H1 (cell line): ENCODE measurements at regions not wholly inside any gene's neighbourhood (a gene's known extent, or its start where the extent isn't known, plus 50 kb on each side); places are given as distances from the start of the nearest gene placed in this dataset.

Source experiments
- CTCF ChIA-PET: fragments of 300-600 bp; sonication (Branson Sonifier 250); formaldehyde crosslinking; loops from one replicate; lab custom pipeline; 2021; ENCODE audit not compliant: partially characterized antibody; lab: Charles Lee
- POLR2A ChIA-PET: fragments of 300-600 bp; sonication (Branson Sonifier 250); formaldehyde crosslinking; loops from one replicate; lab custom pipeline; 2021; ENCODE audit warnings: inconsistent platforms; ENCODE audit not compliant: partially characterized antibody; lab: Charles Lee
- DNase-seq, 2 experiments: peaks; one replicate each; pipeline versions ENCODE4 v3.0.0 to v3.0.0-alpha.2; 2010 to 2022; ENCODE audit warnings: low spot score in 2 of 2, low read depth in 1 of 2, mixed read lengths in 1 of 2
- FAIRE-seq: peaks from 2 replicates; lab custom pipeline; 2011; peaks lifted over from hg19 to GRCh38; lab: Jason Lieb, UNC
- H2AFZ ChIP-seq: 2 replicates; pipeline ENCODE4 v1.8.1; 2012; ENCODE audit warnings: low read length, inconsistent platforms
- H2AK5ac ChIP-seq: 2 replicates; pipeline ENCODE4 v1.6.1; 2013; ENCODE audit warnings: low read depth, low read length
- H2BK120ac ChIP-seq: replicated peaks from 2 replicates; pipeline ENCODE3; 2013; ENCODE audit warnings: low read depth, low read length, inconsistent platforms
- H2BK12ac ChIP-seq: 2 replicates; pipeline ENCODE4 v1.6.1; 2013; ENCODE audit warnings: low read depth, low read length
- H2BK15ac ChIP-seq: 2 replicates; pipeline ENCODE4 v1.6.1; 2013; ENCODE audit warnings: low read length
- H2BK20ac ChIP-seq: 2 replicates; pipeline ENCODE4 v1.6.1; 2013; ENCODE audit warnings: low read length
- H2BK5ac ChIP-seq: 2 replicates; pipeline ENCODE4 v1.6.1; 2013; ENCODE audit warnings: low read depth, low read length
- H3K14ac ChIP-seq: 2 replicates; pipeline ENCODE4 v1.6.1; 2013; ENCODE audit warnings: inconsistent platforms; ENCODE audit not compliant: insufficient read length
- H3K18ac ChIP-seq: 2 replicates; pipeline ENCODE4 v1.6.1; 2013; ENCODE audit warnings: low read length; ENCODE audit errors: extremely low read depth
- H3K23ac ChIP-seq: 2 replicates; pipeline ENCODE4 v1.6.1; 2013; ENCODE audit warnings: inconsistent platforms; ENCODE audit not compliant: insufficient read length
- H3K23me2 ChIP-seq: 2 replicates; pipeline ENCODE4 v1.6.1; 2013; ENCODE audit warnings: low read depth, low read length
- H3K27ac ChIP-seq: 2 replicates; pipeline ENCODE4 v1.6.1; 2011; ENCODE audit warnings: low read depth, low read length, inconsistent platforms
- H3K27me3 ChIP-seq, 4 experiments: replicated peaks in 1 of 4; 1 replicate in 1 of 4; 2 replicates in 3 of 4; pipeline versions ENCODE4 v1.6.1 to v1.8.1; 2011 to 2013; ENCODE audit warnings: low read length in 3 of 4, mild to moderate bottlenecking in 3 of 4, inconsistent platforms in 2 of 4, mixed read lengths in 2 of 4, moderate library complexity in 1 of 4; ENCODE audit not compliant: control insufficient read depth in 3 of 4, insufficient read depth in 3 of 4; ENCODE audit errors: extremely low read depth in 1 of 4
- H3K36me3 ChIP-seq, 4 experiments: 2 replicates each; pipeline versions ENCODE4 v1.6.1 to v1.8.1; 2011 to 2013; ENCODE audit warnings: mild to moderate bottlenecking in 4 of 4, low read length in 3 of 4, moderate library complexity in 2 of 4, control low read depth in 1 of 4, inconsistent platforms in 1 of 4; ENCODE audit not compliant: insufficient read depth in 4 of 4, control insufficient read depth in 2 of 4
- H3K4ac ChIP-seq: replicated peaks from 2 replicates; pipeline ENCODE3; 2013; ENCODE audit warnings: low read length, low read depth, mixed read lengths, inconsistent platforms; ENCODE audit not compliant: insufficient read length
- H3K4me1 ChIP-seq, 4 experiments: replicated peaks in 1 of 4; 1 replicate in 1 of 4; 2 replicates in 3 of 4; pipeline versions ENCODE4 v1.6.1 to v1.8.1; 2011 to 2013; ENCODE audit warnings: low read length in 3 of 4, inconsistent platforms in 2 of 4, mixed read lengths in 1 of 4; ENCODE audit not compliant: insufficient read depth in 4 of 4, control insufficient read depth in 3 of 4
- H3K4me2 ChIP-seq, 2 experiments: 2 replicates each; pipeline versions ENCODE4 v1.6.1 to v1.8.1; 2011 to 2013; ENCODE audit warnings: low read depth in 2 of 2, low read length in 2 of 2, control low read depth in 1 of 2, inconsistent platforms in 1 of 2, mild to moderate bottlenecking in 1 of 2; ENCODE audit not compliant: insufficient read depth in 1 of 2
- H3K4me3 ChIP-seq, 4 experiments: fragments of 200-600, 300-600 bp in 1 of 4; sonication (generic), shearing (Covaris generic), sonication (Bioruptor Twin) in 1 of 4; 2 replicates each; pipeline versions ENCODE4 v1.5.1 to v1.8.1; 2011 to 2016; ENCODE audit warnings: low read length in 4 of 4, low read depth in 3 of 4, control low read depth in 2 of 4, inconsistent platforms in 2 of 4, mild to moderate bottlenecking in 2 of 4, mixed read lengths in 1 of 4, moderate library complexity in 1 of 4; ENCODE audit not compliant: insufficient read depth in 2 of 4; ENCODE audit errors: extremely low read depth in 1 of 4
- H3K56ac ChIP-seq: replicated peaks from 2 replicates; pipeline ENCODE3; 2013; ENCODE audit warnings: low read depth, mild to moderate bottlenecking, mixed read lengths, low read length, inconsistent platforms; ENCODE audit not compliant: insufficient read length
- H3K79me1 ChIP-seq: 2 replicates; pipeline ENCODE4 v1.6.1; 2013; ENCODE audit warnings: low read depth, low read length, control low read depth
- H3K79me2 ChIP-seq, 2 experiments: 2 replicates each; pipeline versions ENCODE4 v1.6.1 to v1.8.1; 2012 to 2013; ENCODE audit warnings: low read length in 2 of 2, mild to moderate bottlenecking in 2 of 2, inconsistent platforms in 1 of 2; ENCODE audit not compliant: insufficient read depth in 2 of 2, control insufficient read depth in 1 of 2
- H3K9ac ChIP-seq, 4 experiments: replicated peaks in 1 of 4; 1 replicate in 1 of 4; 2 replicates in 3 of 4; pipeline versions ENCODE4 v1.6.1 to v1.8.1; 2011 to 2013; ENCODE audit warnings: low read depth in 3 of 4, low read length in 3 of 4, control low read depth in 2 of 4, mild to moderate bottlenecking in 2 of 4, moderate library complexity in 2 of 4, inconsistent platforms in 1 of 4; ENCODE audit errors: extremely low read depth in 1 of 4
- H3K9me3 ChIP-seq, 2 experiments: 2 replicates each; pipeline versions ENCODE4 v1.6.1 to v1.8.1; 2012 to 2013; ENCODE audit warnings: mild to moderate bottlenecking in 2 of 2, moderate library complexity in 2 of 2, control low read depth in 1 of 2, inconsistent platforms in 1 of 2, low read depth in 1 of 2, low read length in 1 of 2, mixed read lengths in 1 of 2; ENCODE audit not compliant: insufficient read depth in 2 of 2
- H4K20me1 ChIP-seq, 2 experiments: replicated peaks in 1 of 2; 2 replicates each; pipeline versions ENCODE3 to v1.8.1; 2011 to 2013; ENCODE audit warnings: inconsistent platforms in 2 of 2, low read length in 2 of 2, mild to moderate bottlenecking in 1 of 2; ENCODE audit not compliant: insufficient read depth in 2 of 2, control insufficient read depth in 1 of 2
- H4K5ac ChIP-seq: 2 replicates; pipeline ENCODE4 v1.6.1; 2013; ENCODE audit warnings: low read length, low read depth, mixed read lengths, inconsistent platforms; ENCODE audit not compliant: insufficient read length
- H4K8ac ChIP-seq: 2 replicates; pipeline ENCODE4 v1.8.0; 2013; ENCODE audit warnings: mild to moderate bottlenecking, moderate library complexity, low read length, inconsistent platforms; ENCODE audit not compliant: insufficient read depth; ENCODE audit errors: extremely low read depth
- H4K91ac ChIP-seq: replicated peaks from 2 replicates; pipeline ENCODE3; 2013; ENCODE audit warnings: low read length, mixed read lengths, inconsistent platforms; ENCODE audit not compliant: insufficient read length
- ASH2L ChIP-seq: fragments of 200-600, 300-600 bp; sonication (generic); IDR thresholded peaks from one replicate; pipeline ENCODE4 v1.7.1; 2017; ENCODE audit warnings: low read length
- ATF2 ChIP-seq: IDR thresholded peaks from 2 replicates; pipeline ENCODE4 v1.6.1; 2012; ENCODE audit warnings: low read length, inconsistent platforms
- CTCF ChIP-seq, 3 experiments: IDR thresholded peaks; 1 replicate in 2 of 3; 2 replicates in 1 of 3; pipeline versions ENCODE4 v1.5.1 to v1.6.1; 2011; ENCODE audit warnings: low read length in 3 of 3, mild to moderate bottlenecking in 3 of 3, inconsistent platforms in 2 of 3, low read depth in 1 of 3, moderate library complexity in 1 of 3; ENCODE audit not compliant: insufficient read depth in 1 of 3; ENCODE audit errors: control extremely low read depth in 1 of 3
- HDAC6 ChIP-seq: IDR thresholded peaks from one replicate; pipeline ENCODE4 v1.7.1; 2012; ENCODE audit warnings: low read depth, mild to moderate bottlenecking, inconsistent platforms, low read length, moderate library complexity
- JUND ChIP-seq: IDR thresholded peaks from 2 replicates; pipeline ENCODE4 v1.6.1; 2011; ENCODE audit warnings: mild to moderate bottlenecking, improper control_type of control experiment, low read length
- MAFK ChIP-seq: IDR thresholded peaks from 2 replicates; pipeline ENCODE4 v1.6.1; 2012; ENCODE audit warnings: low read depth, mild to moderate bottlenecking, improper control_type of control experiment, low read length
- NANOG ChIP-seq: IDR thresholded peaks from 2 replicates; pipeline ENCODE4 v1.6.1; 2011; ENCODE audit warnings: low read length, low read depth, mild to moderate bottlenecking, inconsistent platforms; ENCODE audit not compliant: insufficient read depth, poor library complexity, severe bottlenecking
- RFX5 ChIP-seq: IDR thresholded peaks from 2 replicates; pipeline ENCODE4 v1.6.1; 2011; ENCODE audit warnings: low read depth, low read length, improper control_type of control experiment, borderline replicate concordance
- SIN3A ChIP-seq, 2 experiments: IDR thresholded peaks in 1 of 2; conservative IDR thresholded peaks in 1 of 2; 2 replicates each; pipeline ENCODE4 v1.6.1; 2011 to 2012; ENCODE audit warnings: low read length in 2 of 2, improper control_type of control experiment in 1 of 2, low read depth in 1 of 2, mild to moderate bottlenecking in 1 of 2
- SIX5 ChIP-seq: IDR thresholded peaks from 2 replicates; pipeline ENCODE4 v1.6.1; 2011; ENCODE audit warnings: mild to moderate bottlenecking, low read depth, low read length
- TBP ChIP-seq: IDR thresholded peaks from 2 replicates; pipeline ENCODE4 v1.6.1; 2011; ENCODE audit warnings: low read depth, low read length, improper control_type of control experiment
- TEAD4 ChIP-seq: IDR thresholded peaks from 2 replicates; pipeline ENCODE4 v1.6.1; 2012; ENCODE audit warnings: low read depth, low read length, inconsistent platforms, mixed read lengths

GRCh38 chr3:80649170-80649569 is 881.4 kb upstream of the ROBO1 start:
- H3K4me2 ChIP-seq: no peak overlapping the region
- no peak overlapping the region for H2AK5ac ChIP-seq
- no peak overlapping the region for H3K4ac ChIP-seq
- no peaks in the 10 kb centered on the region for H3K79me2 ChIP-seq
- no peak overlapping the region for H3K23ac ChIP-seq
- no peak overlapping the region for H4K8ac ChIP-seq
- H2BK5ac ChIP-seq: no peak overlapping the region
- no peak overlapping the region for H2BK120ac ChIP-seq
- H3K23me2 ChIP-seq: no peaks in the 10 kb centered on the region
- H3K79me1 ChIP-seq: no peaks in the 10 kb centered on the region
- no peak overlapping the region for H3K18ac ChIP-seq
- no peak overlapping the region for H2AFZ ChIP-seq
- no peaks in the 10 kb centered on the region for H3K36me3 ChIP-seq
- H3K27me3 ChIP-seq: peaks cover 0 to 2% (median 0%) of the 10 kb centered on the region in 4 experiments; a peak in 1 of 7 replicates
- H2BK15ac ChIP-seq: no peak overlapping the region
- H3K9me3 ChIP-seq: peaks cover 9 to 12% of the 10 kb centered on the region in 2 experiments
- H2BK20ac ChIP-seq: no peak overlapping the region
- ChIA-PET CTCF (no interaction called here), POLR2A (no interaction called here)
- DNase-seq: no peak
- H4K91ac ChIP-seq: no peak overlapping the region
- no peak overlapping the region for H3K56ac ChIP-seq
- no peak for FAIRE-seq
- no peak overlapping the region for H3K14ac ChIP-seq
- no peaks in the 10 kb centered on the region for H3K4me1 ChIP-seq
- no peak for TF ChIP-seq HDAC6
- no peak for TF ChIP-seq ATF2
- no peak for TF ChIP-seq ASH2L
- no peak for TF ChIP-seq TEAD4
- TF ChIP-seq JUND: no peak
- TF ChIP-seq TBP: no peak
- no peak for TF ChIP-seq CTCF (IDR thresholded peaks at IDR 0.05; ENCODE audit: control extremely low read depth in 1 of 3, insufficient read depth in 1 of 3, low read depth in 1 of 3, low read length in 3 of 3)
- TF ChIP-seq MAFK: no peak
- no peak for TF ChIP-seq SIN3A (conservative IDR thresholded peaks at IDR 0.05 in 1 of 2, IDR thresholded peaks at IDR 0.05 in 1 of 2; ENCODE audit: low read depth in 1 of 2, low read length in 2 of 2)
- TF ChIP-seq NANOG: no peak
- TF ChIP-seq SIX5: no peak
- TF ChIP-seq RFX5: no peak
- H3K4me3 ChIP-seq: no peak overlapping the region
- H3K9ac ChIP-seq: no peak overlapping the region
- no peak overlapping the region for H3K27ac ChIP-seq
- H2BK12ac ChIP-seq: no peak overlapping the region
- H4K5ac ChIP-seq: no peak overlapping the region
- H4K20me1 ChIP-seq: no peaks in the 10 kb centered on the region
